Esophagus squamous epithelium (tissue), 4 donors: ENCODE measurements at regions not wholly inside any gene's neighbourhood (a gene's known extent, or its start where the extent isn't known, plus 50 kb on each side); places are given as distances from the start of the nearest gene placed in this dataset.

Experiments used
- POLR2A ChIP-seq, 4 donors: fragments of 450-650 bp; IDR thresholded peaks; one replicate each; pipeline ENCODE4 v1.6.1; 2017; ENCODE audit warnings: antibody characterized with exemption in 4 of 4, mild to moderate bottlenecking in 4 of 4, moderate library complexity in 3 of 4
- TF ChIP-seq, protein P1 (sequence below), 6 experiments: fragments of 450-650 bp in 4 of 6; fragments of 200-600 bp in 2 of 6; sonication (generic) in 2 of 6; IDR thresholded peaks; one replicate each; pipeline ENCODE4 v1.5.1; 2016 to 2019; ENCODE audit warnings: antibody characterized with exemption in 6 of 6, mild to moderate bottlenecking in 4 of 6, moderate library complexity in 4 of 6

DNA sequence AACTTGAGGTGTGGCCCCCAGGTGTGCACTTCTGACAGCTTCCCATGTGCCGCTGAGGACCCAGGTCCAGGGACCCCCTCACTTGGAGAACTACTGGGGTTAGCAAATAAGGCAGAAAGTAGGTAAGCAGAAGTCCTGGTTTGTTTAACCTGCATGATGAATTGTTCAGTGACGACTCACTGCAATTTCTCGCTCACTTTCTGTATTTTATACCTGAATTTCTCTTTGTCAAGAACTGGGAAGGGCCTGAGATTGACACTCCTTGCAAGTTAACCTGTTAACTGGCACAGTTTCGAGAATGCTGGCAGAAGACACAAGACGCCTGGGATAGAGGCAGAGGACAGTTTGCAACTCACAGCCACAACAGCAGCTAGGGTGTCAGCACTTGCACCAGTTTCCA is 164.5 kb upstream of the NCK2 start:
- TF ChIP-seq, protein P1, sequence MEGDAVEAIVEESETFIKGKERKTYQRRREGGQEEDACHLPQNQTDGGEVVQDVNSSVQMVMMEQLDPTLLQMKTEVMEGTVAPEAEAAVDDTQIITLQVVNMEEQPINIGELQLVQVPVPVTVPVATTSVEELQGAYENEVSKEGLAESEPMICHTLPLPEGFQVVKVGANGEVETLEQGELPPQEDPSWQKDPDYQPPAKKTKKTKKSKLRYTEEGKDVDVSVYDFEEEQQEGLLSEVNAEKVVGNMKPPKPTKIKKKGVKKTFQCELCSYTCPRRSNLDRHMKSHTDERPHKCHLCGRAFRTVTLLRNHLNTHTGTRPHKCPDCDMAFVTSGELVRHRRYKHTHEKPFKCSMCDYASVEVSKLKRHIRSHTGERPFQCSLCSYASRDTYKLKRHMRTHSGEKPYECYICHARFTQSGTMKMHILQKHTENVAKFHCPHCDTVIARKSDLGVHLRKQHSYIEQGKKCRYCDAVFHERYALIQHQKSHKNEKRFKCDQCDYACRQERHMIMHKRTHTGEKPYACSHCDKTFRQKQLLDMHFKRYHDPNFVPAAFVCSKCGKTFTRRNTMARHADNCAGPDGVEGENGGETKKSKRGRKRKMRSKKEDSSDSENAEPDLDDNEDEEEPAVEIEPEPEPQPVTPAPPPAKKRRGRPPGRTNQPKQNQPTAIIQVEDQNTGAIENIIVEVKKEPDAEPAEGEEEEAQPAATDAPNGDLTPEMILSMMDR (IDR thresholded peaks at IDR 0.05), result no peak
- no peak for TF ChIP-seq POLR2A (IDR thresholded peaks at IDR 0.05)
